Fibroblast of mammary gland (primary cell): ENCODE measurements at regions not wholly inside any gene's neighbourhood (a gene's known extent, or its start where the extent isn't known, plus 50 kb on each side); places are given as distances from the start of the nearest gene placed in this dataset.
"Not testable (repeated sequence)": the region's sequence is repeated elsewhere in the genome, so short reads cannot be mapped to it uniquely, and the experiment has no call there.

Experiments used
- DNase-seq: peaks from one replicate; pipeline ENCODE4 v3.0.0-alpha.2; 2010; ENCODE audit warnings: low read depth
- H3K4me3 ChIP-seq: 2 replicates; pipeline ENCODE4 v1.5.1; 2011; ENCODE audit warnings: low read depth, mild to moderate bottlenecking, low read length, moderate library complexity; ENCODE audit not compliant: control insufficient read depth
- TF ChIP-seq, protein P1 (sequence below): conservative IDR thresholded peaks from 2 replicates; pipeline ENCODE4 v1.5.1; 2011; ENCODE audit warnings: low read depth, low read length, inconsistent platforms; ENCODE audit not compliant: control insufficient read depth, insufficient read depth

DNA sequence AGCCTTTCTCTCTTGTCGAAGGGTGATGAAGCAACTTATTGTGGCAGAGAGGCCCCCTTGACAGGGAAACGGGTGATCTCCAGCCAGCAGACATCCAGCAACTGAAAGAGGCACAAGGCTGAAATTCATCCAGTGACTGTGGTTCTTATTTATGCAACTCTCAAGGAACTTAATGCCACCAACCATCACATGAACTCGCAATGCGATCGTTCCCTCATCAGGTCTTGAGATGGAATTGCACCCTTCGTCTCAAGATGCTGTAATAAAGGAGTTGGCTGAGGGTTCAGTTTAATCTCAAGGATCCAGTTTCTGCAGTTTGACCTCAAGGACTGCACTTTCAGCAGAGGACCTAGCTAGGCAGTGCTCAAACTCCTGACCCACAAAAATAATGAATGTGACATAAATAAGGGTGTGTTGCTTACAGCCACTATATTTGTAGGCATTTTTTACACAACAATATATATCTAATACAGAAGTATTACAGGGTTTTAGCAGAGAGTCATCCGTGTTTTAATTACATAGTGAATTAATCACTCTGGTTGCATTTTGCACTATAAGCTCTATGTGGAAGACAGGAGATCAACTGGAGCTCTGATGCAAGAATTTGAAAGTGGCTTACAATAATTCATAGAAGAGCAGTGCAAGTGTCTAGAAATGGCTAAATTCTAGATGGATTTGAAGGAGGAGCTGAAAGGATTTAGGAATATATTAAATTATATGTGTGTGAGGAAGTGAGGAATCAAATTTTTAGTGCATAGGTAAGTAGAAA is 957.8 kb upstream of the CTNND2 start:
- DNase-seq: no peak
- no peak overlapping the region for H3K4me3 ChIP-seq
- TF ChIP-seq, protein P1, sequence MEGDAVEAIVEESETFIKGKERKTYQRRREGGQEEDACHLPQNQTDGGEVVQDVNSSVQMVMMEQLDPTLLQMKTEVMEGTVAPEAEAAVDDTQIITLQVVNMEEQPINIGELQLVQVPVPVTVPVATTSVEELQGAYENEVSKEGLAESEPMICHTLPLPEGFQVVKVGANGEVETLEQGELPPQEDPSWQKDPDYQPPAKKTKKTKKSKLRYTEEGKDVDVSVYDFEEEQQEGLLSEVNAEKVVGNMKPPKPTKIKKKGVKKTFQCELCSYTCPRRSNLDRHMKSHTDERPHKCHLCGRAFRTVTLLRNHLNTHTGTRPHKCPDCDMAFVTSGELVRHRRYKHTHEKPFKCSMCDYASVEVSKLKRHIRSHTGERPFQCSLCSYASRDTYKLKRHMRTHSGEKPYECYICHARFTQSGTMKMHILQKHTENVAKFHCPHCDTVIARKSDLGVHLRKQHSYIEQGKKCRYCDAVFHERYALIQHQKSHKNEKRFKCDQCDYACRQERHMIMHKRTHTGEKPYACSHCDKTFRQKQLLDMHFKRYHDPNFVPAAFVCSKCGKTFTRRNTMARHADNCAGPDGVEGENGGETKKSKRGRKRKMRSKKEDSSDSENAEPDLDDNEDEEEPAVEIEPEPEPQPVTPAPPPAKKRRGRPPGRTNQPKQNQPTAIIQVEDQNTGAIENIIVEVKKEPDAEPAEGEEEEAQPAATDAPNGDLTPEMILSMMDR: no peak

DNA sequence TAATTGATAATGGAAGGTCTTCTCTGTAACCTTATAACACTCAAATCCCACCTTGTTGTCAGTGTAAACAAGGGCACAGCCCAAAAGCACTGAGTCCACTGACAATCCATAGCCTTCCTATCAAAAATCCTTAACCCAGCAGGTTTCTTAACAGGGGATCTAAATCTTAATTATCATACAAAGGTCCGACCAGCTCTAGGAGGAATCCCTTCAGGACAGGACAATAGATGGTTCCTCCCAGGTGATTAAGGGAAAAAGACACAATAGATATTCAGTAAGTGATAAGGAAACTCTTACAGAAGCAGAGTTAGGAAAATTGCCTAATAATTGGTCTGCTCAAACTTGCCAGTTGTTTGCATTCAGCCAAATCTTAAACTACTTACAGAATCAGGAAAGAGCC is 951.9 kb upstream of the CTNND2 start:
- not testable (repeated sequence) for H3K4me3 ChIP-seq, DNase-seq

DNA sequence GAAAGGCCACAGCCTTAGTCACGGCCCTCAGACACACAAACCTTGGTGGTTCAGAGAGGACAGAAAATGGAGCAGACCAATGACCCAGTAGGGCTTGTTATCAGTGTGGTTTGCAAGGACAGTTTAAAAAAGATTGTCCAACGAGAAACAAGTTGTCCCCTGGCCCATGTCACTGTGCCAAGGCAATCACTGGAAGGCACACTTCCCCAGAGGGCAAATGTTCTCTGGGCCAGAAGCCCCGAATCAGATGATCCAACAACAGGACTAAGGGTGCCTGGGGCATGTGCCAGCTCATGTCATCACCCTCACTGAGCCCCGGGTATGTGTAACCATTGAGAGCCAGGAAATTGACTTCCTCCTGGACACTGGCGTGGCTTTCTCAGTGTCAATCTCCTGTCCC is 950.1 kb upstream of the CTNND2 start:
- no peak overlapping the region for H3K4me3 ChIP-seq
- TF ChIP-seq, protein P1: no peak
- no peak for DNase-seq

DNA sequence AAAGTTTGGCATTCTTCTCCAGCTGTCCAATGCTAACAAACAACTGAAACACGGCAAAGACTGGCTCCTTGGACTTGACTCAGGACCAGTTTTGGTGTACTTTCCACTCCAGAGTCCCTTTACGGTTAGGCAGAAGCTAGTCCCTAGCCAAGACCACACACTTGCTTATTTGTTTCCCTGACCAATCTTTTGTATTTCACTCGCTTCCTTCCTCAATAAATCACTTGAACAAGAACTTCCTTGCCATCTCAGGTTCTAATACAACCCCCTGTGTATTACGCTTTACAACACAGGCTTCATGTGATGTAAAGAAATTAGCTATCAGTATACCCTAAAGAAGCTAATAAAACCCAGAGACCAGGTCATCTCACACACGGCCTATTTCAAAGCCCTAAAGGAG is 947.5 kb upstream of the CTNND2 start:
- no peak for DNase-seq
- no peak overlapping the region for H3K4me3 ChIP-seq
- TF ChIP-seq, protein P1: no peak

DNA sequence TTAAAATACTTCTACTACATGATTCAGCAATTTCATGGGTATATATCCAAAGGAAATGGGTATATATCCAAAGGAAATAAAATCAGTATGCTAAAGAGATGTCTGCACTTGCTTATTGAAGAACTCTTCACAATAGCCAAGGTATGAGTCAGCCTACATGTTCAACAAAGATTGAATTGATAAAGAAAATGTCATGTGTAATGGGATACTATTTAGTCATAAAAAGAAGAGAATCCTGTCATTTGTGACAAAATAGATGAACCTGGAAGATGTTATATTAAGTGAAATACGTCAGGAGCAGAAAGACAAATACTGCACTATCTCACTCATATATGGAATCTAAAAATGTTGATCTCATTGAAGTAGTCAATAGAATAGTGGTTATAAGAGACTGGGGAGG is 944.5 kb upstream of the CTNND2 start:
- no peak overlapping the region for H3K4me3 ChIP-seq
- DNase-seq: no peak
- TF ChIP-seq, protein P1: no peak

DNA sequence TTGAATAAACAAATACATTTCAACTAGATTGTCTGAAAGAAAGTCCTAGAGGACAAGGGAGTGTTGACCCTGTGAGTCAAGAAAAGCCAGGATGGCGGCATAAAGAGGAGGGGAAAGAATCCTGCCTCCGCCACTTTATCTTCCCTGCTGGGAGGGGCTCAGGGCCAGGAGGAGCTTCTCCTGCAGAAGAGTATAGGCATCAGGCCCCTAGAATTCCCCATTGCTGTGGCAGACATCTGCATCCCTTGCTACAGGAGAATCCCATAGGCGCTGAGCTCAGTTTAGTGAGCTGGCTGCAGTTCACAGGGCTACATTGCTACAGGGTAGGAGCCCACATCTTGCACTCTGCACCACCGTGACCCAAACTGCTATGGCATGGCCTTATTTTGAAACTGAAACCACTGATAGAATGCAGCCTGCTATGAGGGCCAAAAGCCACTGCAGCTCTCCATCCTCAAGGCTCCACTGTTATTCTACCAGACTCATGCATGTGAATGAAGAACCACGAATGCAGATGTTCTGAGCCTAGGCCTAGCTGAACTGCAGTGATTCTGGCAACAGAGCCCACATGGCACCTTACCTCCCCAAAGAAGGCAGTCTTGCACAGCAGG is 941.4 kb upstream of the CTNND2 start:
- TF ChIP-seq, protein P1: no peak
- DNase-seq: no peak

DNA sequence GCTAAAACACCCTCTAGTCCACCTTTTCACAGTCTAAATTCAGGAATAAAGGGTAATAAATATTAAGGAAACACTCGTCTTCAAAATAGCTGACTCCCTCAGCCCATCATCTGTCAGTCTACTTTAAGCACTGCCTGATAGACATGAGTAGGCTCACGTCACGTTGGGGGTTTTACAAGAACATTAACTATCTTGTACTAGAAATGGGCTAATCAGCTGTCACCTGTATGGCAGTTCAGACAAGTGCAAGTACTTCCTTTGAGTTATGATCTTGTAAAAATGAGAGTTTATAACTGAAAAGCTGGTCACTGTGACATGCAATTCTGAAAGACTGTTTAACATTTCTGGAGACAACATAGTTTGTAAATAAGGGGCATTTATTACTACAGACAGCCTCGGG is 936.7 kb upstream of the CTNND2 start:
- no peak for DNase-seq
- no peak overlapping the region for H3K4me3 ChIP-seq
- TF ChIP-seq, protein P1: no peak

More for the DNA sequence above, 941.4 kb upstream of the CTNND2 start:
- H3K4me3 ChIP-seq: no peak overlapping the region
